GM19239 (cell line): ENCODE measurements at regions not wholly inside any gene's neighbourhood (a gene's known extent, or its start where the extent isn't known, plus 50 kb on each side); places are given as distances from the start of the nearest gene placed in this dataset.
"Not testable (repeated sequence)": the region's sequence is repeated elsewhere in the genome, so short reads cannot be mapped to it uniquely, and the experiment has no call there.

Experiments
- DNase-seq: peaks from one replicate; pipeline ENCODE4 v3.0.0; 2011; ENCODE audit warnings: low spot score; ENCODE audit not compliant: insufficient read length
- FAIRE-seq: peaks from 2 replicates; lab custom pipeline; 2011; peaks lifted over from hg19 to GRCh38; lab: Jason Lieb, UNC

- no peak for DNase-seq
- no peak for FAIRE-seq
Observed at GRCh38 chr17:27944546-27945332, 51.6 kb upstream of the LYRM9 start.

GRCh38 chr17:27945333-27945616 lies 52.1 kb upstream of the LYRM9 start:
- no peak for FAIRE-seq
- no peak for DNase-seq

GRCh38 chr17:27945953-27946352 lies 52.8 kb upstream of the LYRM9 start:
- DNase-seq = no peak
- FAIRE-seq = no peak

- DNase-seq (no peak), FAIRE-seq (no peak)
Observed at GRCh38 chr17:27946513-27946912, 53.3 kb upstream of the LYRM9 start.

GRCh38 chr17:27947005-27947406 lies 53.8 kb upstream of the LYRM9 start:
- DNase-seq = no peak
- FAIRE-seq = no peak

DNA sequence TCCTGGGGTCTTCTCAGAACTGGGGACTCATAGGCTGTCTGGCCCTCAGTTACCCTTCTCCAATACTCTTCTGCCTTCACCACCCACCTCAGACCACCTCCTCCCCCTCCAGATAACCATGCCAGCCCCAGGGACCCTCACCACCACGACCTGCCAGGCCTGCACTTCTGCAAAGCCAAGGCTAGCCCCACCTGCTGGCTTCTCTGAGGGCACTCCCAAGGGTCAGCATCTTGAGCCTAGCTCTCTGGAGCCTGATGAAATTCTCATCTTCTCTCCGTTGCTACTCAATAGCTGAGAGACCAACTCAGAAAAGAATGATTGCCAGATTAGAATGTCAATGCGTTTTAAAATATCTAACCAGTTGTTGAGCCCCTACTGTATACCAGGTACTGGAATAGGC lies 56.1 kb upstream of the LYRM9 start:
- FAIRE-seq = no peak
- DNase-seq = no peak

- not testable (repeated sequence) for DNase-seq, FAIRE-seq
Observed at GRCh38 chr17:27950225-27950624, 57.1 kb upstream of the LYRM9 start.

DNA sequence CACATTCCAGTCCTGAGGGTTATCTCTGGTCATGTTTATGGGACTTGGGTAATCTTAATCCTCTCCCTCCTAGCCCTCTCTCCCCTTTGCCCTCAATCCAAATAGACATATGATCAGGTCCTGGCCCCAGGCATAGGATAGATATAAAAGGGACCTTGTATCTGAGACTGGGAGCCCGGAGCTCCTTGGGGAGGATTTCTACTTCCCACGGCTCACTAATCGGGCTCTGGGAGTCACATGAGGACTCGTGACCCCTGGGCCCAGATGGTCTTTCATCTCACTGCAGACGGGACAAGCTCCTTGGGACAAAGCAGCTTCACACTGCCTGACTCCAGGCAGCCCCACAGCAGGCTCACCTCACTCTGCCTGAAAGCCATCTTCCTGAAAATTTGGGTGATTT lies 57.8 kb upstream of the LYRM9 start:
- no peak for DNase-seq
- FAIRE-seq = no peak

DNA sequence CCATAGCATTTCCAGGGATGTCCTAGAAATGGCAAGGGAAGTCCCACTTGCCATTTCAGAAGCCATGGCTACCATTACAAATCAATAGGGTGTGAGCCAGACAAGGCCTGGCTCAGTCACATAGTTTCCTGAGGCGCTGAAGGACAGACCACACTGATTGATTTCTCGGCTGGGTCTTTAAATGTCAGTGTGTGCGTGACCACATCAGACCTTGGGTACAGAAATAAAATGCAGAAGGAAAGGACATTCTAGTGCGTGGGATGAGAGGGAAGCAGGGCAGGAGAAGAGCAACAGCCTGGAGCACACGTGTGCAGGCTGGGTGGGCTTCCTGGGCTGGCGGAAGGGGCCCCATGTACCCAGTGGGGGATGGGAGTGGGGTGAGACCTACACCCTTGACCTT lies 58.7 kb upstream of the LYRM9 start:
- no peak for FAIRE-seq

GRCh38 chr17:27952366-27952765 lies 59.2 kb upstream of the LYRM9 start:
- FAIRE-seq = no peak
- DNase-seq = no peak

More for the DNA sequence above, 58.7 kb upstream of the LYRM9 start:
- no peak for DNase-seq

GRCh38 chr17:27954548-27955495 lies 61.7 kb upstream of the LYRM9 start:
- FAIRE-seq (no peak), DNase-seq (no peak)

GRCh38 chr17:27956601-27957445 lies 63.7 kb upstream of the LYRM9 start:
- FAIRE-seq (no peak), DNase-seq (no peak)

GRCh38 chr17:27957446-27957793 lies 64.3 kb upstream of the LYRM9 start:
- not testable (repeated sequence) for DNase-seq, FAIRE-seq

GRCh38 chr17:27958708-27959381 lies 65.7 kb upstream of the LYRM9 start:
- DNase-seq = no peak
- no peak for FAIRE-seq

DNA sequence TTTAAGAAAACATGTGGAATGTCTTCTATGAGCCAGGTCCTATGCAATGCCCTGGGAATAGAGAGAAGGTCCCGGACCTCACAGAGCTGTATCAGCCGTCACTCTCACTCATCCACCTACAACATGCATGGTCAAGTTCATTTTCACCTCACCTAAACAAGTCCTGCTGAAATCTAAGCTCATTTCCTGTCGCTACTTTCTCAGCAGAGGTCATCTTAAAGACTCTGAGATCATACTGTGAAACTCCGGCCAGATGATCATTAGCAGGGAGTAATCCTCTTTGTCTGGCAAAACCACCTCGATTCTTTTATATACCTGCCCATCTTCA lies 66.2 kb upstream of the LYRM9 start:
- DNase-seq (no peak), FAIRE-seq (no peak)

- FAIRE-seq (no peak), DNase-seq (no peak)
Observed at GRCh38 chr17:27960183-27960849, 67.2 kb upstream of the LYRM9 start.

DNA sequence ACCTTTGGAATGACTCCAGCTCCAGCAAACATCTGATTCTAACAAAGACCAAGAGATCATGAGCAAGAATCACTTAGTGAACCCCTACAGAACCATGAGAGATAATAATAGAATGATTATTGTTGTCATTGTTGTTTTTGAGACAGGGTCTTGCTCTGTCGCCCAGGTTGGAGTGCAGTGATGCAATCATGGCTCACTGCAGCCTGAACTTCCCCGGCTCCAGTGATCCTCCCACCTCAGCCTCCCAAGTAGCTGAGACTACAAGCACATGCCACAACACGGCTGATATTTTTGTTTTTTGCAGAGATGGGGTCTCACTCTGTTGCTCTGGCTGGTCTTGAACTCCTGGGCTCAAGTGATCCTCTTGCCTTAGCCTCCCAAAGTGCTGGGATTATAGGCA lies 69.4 kb upstream of the LYRM9 start:
- FAIRE-seq = not testable (repeated sequence)

GRCh38 chr17:27965224-27965623 lies 72.1 kb upstream of the LYRM9 start:
- DNase-seq = no peak
- no peak for FAIRE-seq

More for the DNA sequence above, 69.4 kb upstream of the LYRM9 start:
- not testable (repeated sequence) for DNase-seq

DNA sequence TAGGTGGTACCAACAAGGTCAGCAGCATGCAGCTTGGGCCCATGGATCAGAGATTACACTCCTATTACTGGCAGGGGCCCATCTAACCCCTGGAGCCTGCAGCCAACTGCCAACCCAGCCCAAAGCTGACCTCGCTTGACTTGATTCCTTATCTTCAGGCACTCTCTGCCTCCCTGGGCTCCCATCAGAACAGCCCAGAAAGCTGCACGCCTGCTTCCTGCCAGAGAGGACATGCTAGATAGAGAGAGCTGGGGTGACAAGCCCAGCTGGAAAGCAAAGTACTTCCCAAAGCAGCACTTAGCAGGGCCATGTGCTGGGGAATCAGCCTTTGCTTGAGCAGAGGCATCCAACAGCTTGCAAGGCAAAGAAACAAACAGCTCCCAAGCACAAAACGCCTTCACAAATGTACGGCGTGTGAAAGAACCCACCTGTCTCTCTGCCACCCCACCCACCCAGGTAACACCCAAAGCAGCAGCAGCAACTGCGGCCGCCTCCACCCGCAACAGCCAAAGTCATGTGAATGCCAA lies 74.2 kb upstream of the NLK start:
- FAIRE-seq = no peak

More for the DNA sequence above, 74.2 kb upstream of the NLK start:
- DNase-seq = no peak
